Esophagus muscularis mucosa (tissue), 4 donors: ENCODE measurements at regions not wholly inside any gene's neighbourhood (a gene's known extent, or its start where the extent isn't known, plus 50 kb on each side); places are given as distances from the start of the nearest gene placed in this dataset.
A peak's percentile ranks its signal among the peaks of the same experiment; 100 is the strongest.
"Not testable (repeated sequence)": the region's sequence is repeated elsewhere in the genome, so short reads cannot be mapped to it uniquely, and the experiment has no call there.

ENCODE experiments used
- DNase-seq: peaks from one replicate; pipeline ENCODE4 v3.0.0-alpha.2; 2017; ENCODE audit errors: extremely low spot score
- H3K27ac ChIP-seq, 4 donors: fragments of 200-600 bp; sonication (generic); replicated peaks in 1 of 4; 1 replicate in 3 of 4; 2 replicates in 1 of 4; pipeline ENCODE4 v1.5.1; 2016 to 2019; ENCODE audit warnings: mild to moderate bottlenecking in 1 of 4
- H3K27me3 ChIP-seq, 4 donors: fragments of 200-600 bp; sonication (generic); one replicate each; pipeline versions ENCODE4 v1.5.1 to v1.6.0; 2016 to 2019
- H3K36me3 ChIP-seq, 4 donors: fragments of 200-600 bp; sonication (generic); one replicate each; pipeline ENCODE4 v1.5.1; 2016 to 2019
- H3K4me1 ChIP-seq, 4 donors: fragments of 200-600 bp; sonication (generic); one replicate each; pipeline ENCODE4 v1.5.1; 2016 to 2019
- H3K4me3 ChIP-seq, 4 donors: fragments of 200-600 bp; sonication (generic); 1 replicate in 2 of 4; 2 replicates in 2 of 4; pipeline ENCODE4 v1.5.1; 2016 to 2019; ENCODE audit warnings: mild to moderate bottlenecking in 4 of 4, moderate library complexity in 1 of 4
- H3K9me3 ChIP-seq, 4 donors: fragments of 200-600 bp; sonication (generic); 1 replicate in 3 of 4; 2 replicates in 1 of 4; pipeline ENCODE4 v1.5.1; 2016 to 2019
- EP300 ChIP-seq: sonication (generic); formaldehyde crosslinking; IDR thresholded peaks from one replicate; pipeline ENCODE4 v1.6.1; 2017; ENCODE audit warnings: antibody characterized with exemption
- POLR2A ChIP-seq: fragments of 450-650 bp; IDR thresholded peaks from one replicate; pipeline ENCODE4 v1.6.1; 2017; ENCODE audit warnings: antibody characterized with exemption, moderate library complexity, mild to moderate bottlenecking, low read depth
- POLR2AphosphoS5 ChIP-seq, 2 donors: sonication (generic); formaldehyde crosslinking; IDR thresholded peaks; one replicate each; pipeline ENCODE4 v1.6.1; 2017; ENCODE audit warnings: antibody characterized with exemption in 2 of 2
- WGBS: methylation state at CpG from one replicate; pipeline ENCODE4 v1.1.5; 2018; 5-methylcytosine and 5-hydroxymethylcytosine counted together
- intact Hi-C: fragments of 100-400 bp; cut with DNase I; formaldehyde crosslinking; loops from one replicate; pipeline ENCODE4 v1.15.1; 2023
- TF ChIP-seq, protein P1 (sequence below), 3 experiments: fragments of 200-600 bp in 2 of 3; fragments of 450-650 bp in 1 of 3; sonication (generic) in 2 of 3; IDR thresholded peaks; one replicate each; pipeline ENCODE4 v1.5.1; 2017 to 2019; ENCODE audit warnings: antibody characterized with exemption in 3 of 3, mild to moderate bottlenecking in 2 of 3, moderate library complexity in 1 of 3

DNA sequence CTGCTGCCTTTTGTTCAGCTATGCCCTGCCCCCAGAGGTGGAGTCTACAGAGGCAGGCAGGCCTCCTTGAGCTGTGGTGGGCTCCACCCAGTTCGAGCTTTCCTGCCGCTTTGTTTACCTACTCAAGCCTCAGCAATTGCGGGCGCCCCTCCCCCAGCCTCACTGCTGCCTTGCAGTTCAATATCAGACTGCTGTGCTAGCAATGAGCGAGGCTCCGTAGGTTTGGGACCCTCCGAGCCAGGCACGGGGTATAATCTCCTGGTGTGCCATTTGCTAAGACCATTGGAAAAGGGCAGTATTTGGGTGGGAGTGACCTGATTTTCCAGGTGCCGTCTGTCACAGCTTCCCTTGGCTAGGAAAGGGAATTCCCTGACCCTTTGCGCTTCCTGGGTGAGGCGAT is 51.9 kb downstream of the DIPK2A start:
- DNase-seq, H3K36me3 ChIP-seq, H3K4me3 ChIP-seq, H3K27ac ChIP-seq, H3K27me3 ChIP-seq, H3K9me3 ChIP-seq, H3K4me1 ChIP-seq, intact Hi-C loops: not testable (repeated sequence)
- WGBS: 86% methylated on average over 6 of the region's 11 CpGs

DNA sequence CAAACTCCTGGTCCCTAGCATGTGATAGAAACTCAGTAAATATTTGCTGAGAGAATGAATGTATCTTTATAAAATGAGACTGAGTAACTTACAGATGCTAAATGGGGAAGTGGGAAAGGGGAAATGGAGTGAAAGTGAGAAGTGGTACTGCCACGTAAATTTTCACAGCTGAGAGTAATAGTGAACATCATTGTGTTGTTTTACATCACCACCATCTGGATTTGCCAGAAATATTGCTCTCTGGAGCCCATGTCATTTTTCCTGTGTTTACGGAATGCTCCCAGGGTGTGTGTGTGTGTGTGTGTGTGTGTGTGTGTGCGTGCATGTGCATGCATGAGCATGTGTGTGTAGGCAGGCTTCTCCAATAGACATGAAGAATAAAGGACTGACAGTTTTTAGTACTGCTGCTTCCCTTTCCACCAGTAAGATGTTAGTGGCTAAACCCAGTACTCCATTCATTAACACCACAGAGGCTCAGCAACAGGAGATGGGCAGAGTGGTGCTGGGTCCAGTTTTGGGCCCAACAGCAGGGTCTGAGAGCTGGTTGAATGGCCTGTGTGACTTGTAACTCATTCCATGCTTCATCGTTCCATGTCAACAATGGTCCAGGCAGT is 57.3 kb downstream of the DIPK2A start:
- 64% methylated on average over 4 of the region's 4 CpGs for WGBS
- Histone ChIP-seq H3K27me3 (no peaks in the 10 kb centered on the region), H3K4me3 (no peak overlapping the region), H3K9me3 (no peaks in the 10 kb centered on the region), H3K4me1 (peaks cover 0 to 21% (median 16%) of the 10 kb centered on the region in 4 donors), H3K27ac (no peak overlapping the region), H3K36me3 (no peaks in the 10 kb centered on the region)
- intact Hi-C loops: no loop called here
- no peak for DNase-seq
- TF ChIP-seq EP300: no peak
- no peak for TF ChIP-seq POLR2AphosphoS5 (IDR thresholded peaks at IDR 0.05)
- TF ChIP-seq, protein P1, sequence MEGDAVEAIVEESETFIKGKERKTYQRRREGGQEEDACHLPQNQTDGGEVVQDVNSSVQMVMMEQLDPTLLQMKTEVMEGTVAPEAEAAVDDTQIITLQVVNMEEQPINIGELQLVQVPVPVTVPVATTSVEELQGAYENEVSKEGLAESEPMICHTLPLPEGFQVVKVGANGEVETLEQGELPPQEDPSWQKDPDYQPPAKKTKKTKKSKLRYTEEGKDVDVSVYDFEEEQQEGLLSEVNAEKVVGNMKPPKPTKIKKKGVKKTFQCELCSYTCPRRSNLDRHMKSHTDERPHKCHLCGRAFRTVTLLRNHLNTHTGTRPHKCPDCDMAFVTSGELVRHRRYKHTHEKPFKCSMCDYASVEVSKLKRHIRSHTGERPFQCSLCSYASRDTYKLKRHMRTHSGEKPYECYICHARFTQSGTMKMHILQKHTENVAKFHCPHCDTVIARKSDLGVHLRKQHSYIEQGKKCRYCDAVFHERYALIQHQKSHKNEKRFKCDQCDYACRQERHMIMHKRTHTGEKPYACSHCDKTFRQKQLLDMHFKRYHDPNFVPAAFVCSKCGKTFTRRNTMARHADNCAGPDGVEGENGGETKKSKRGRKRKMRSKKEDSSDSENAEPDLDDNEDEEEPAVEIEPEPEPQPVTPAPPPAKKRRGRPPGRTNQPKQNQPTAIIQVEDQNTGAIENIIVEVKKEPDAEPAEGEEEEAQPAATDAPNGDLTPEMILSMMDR (IDR thresholded peaks at IDR 0.05): no peak
- no peak for TF ChIP-seq POLR2A

DNA sequence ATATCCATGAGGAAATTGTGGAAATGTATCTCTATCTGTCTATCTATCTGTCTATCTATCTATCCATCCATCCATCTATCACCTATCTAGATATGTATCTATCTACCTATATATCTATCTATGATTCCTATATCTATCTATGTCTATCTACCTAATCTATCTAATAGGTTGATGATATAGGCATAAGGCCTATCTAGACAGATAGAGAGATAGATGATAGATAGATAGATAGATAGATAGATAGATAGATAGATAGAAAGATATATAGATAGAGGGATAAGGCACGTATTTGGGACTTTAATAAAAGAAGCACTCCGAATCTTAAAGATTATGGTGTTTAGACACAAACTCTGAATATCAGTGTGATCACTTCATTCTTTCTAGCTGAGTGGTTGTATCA is 58.1 kb downstream of the DIPK2A start:
- no peak overlapping the region for H3K27ac ChIP-seq
- H3K9me3 ChIP-seq: no peaks in the 10 kb centered on the region
- H3K4me3 ChIP-seq: no peak overlapping the region
- H3K4me1 ChIP-seq: peaks cover 0 to 21% (median 16%) of the 10 kb centered on the region in 4 donors
- H3K36me3 ChIP-seq: no peaks in the 10 kb centered on the region
- H3K27me3 ChIP-seq: no peaks in the 10 kb centered on the region
- WGBS: 88% methylated on average over 2 of the region's 2 CpGs
- intact Hi-C loops: no loop called here
- DNase-seq: no peak
- TF ChIP-seq EP300: no peak
- TF ChIP-seq POLR2AphosphoS5 (IDR thresholded peaks at IDR 0.05): no peak
- TF ChIP-seq POLR2A: no peak
- TF ChIP-seq, protein P1 (IDR thresholded peaks at IDR 0.05): no peak

DNA sequence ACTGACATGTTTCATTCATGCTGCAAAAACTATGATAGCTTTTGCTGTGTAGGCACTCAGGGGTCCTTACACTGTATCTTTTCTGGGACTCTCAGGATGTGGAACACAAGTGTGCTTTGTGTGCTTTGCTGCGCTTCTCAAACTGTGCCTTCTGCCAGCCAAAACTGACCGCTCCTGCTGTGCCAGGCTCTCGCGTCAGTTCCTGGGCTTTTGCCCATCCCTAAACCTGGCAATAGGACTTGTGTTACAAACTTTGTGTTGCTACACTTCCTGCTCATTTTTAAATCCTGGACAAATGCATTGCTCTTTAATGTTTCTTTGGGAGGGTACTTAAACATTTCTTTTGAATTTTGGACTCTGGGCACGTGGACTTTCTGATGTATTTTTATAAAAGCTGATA is 60.3 kb downstream of the DIPK2A start:
- H3K27ac ChIP-seq: peak overlapping the region in 2 of 4 donors; percentile 0 to 40
- intact Hi-C loops: no loop called here
- H3K4me3 ChIP-seq: no peak overlapping the region
- no peaks in the 10 kb centered on the region for H3K36me3 ChIP-seq
- WGBS: 57% methylated on average over 5 of the region's 5 CpGs
- H3K9me3 ChIP-seq: no peaks in the 10 kb centered on the region
- peaks cover 0 to 21% (median 16%) of the 10 kb centered on the region in 4 donors for H3K4me1 ChIP-seq
- H3K27me3 ChIP-seq: no peaks in the 10 kb centered on the region
- TF ChIP-seq POLR2AphosphoS5 (IDR thresholded peaks at IDR 0.05): peak in 1 of 2 donors; percentile 11
- TF ChIP-seq EP300: no peak
- no peak for DNase-seq

DNA sequence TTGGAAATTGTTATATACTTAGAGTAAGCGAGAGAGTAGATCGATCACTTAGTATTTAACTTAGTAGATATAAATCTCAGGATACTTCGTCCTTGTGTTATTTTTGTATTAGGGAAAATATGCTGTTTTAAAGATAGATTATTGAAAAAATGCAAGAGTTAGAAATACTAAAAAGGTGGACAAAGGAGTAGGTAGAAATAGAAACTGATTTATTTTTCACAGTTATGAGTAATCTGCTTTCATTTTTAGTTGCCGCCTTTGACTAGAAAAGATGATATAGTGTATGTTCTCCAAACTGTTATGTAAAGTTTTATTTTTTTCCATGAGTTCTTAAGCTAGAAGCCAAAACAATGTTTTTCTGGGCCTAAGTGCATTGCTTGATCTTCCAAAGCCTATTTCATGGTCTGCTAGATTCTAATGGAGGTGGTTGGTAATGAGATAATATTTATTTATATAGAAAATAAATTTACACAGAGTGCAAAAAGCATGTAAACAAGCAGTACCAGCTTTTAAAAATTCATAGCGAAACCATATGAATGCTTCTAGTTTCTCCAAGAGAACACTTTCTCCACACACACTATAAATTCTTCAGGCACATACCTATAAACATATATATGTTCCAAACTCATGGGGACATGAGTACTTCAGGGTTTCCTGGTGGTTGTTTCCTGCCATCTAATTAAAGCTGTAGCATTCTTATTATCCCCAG is 61.1 kb downstream of the DIPK2A start:
- intact Hi-C loops: no loop called here
- H3K36me3 ChIP-seq: no peaks in the 10 kb centered on the region
- no peaks in the 10 kb centered on the region for H3K27me3 ChIP-seq
- no peak overlapping the region for H3K4me3 ChIP-seq
- no peak for DNase-seq
- H3K27ac ChIP-seq: peak overlapping the region in 1 of 4 donors; percentile 0
- WGBS: 84% methylated on average over 5 of the region's 5 CpGs
- no peaks in the 10 kb centered on the region for H3K9me3 ChIP-seq
- TF ChIP-seq POLR2A (no peak), EP300 (no peak), POLR2AphosphoS5 (IDR thresholded peaks at IDR 0.05) (no peak)
- TF ChIP-seq, protein P1 (IDR thresholded peaks at IDR 0.05): no peak
- H3K4me1 ChIP-seq: peaks cover 0 to 21% (median 16%) of the 10 kb centered on the region in 4 donors
